ENCODE measurements at regions not wholly inside any gene's neighbourhood (a gene's known extent, or its start where the extent isn't known, plus 50 kb on each side); places are given as distances from the start of the nearest gene placed in this dataset.

- no peaks in the 10 kb centered on the region for H3K4me1 ChIP-seq (ENCODE audit: control insufficient read depth in 3 of 3, insufficient read depth in 3 of 3, low read length in 3 of 3)
- no peaks in the 10 kb centered on the region for H3K27me3 ChIP-seq (ENCODE audit: control insufficient read depth in 3 of 3, insufficient read depth in 3 of 3, low read length in 3 of 3)
- no peak overlapping the region for H3K27ac ChIP-seq (ENCODE audit: low read depth, low read length)
- H3K36me3 ChIP-seq (ENCODE audit: control insufficient read depth in 3 of 3, insufficient read depth in 3 of 3, low read length in 3 of 3): no peaks in the 10 kb centered on the region
- H3K9ac ChIP-seq (ENCODE audit: low read depth in 1 of 3, low read length in 3 of 3): no peak overlapping the region
- H3K9me3 ChIP-seq (ENCODE audit: control insufficient read depth in 3 of 3, low read length in 3 of 3): no peaks in the 10 kb centered on the region
- H3K4me3 ChIP-seq (ENCODE audit: low read length in 3 of 3): no peak overlapping the region
Measured at GRCh38 chr13:82447416-82448077, 1434.7 kb downstream of the SLITRK1 start.

GRCh38 chr13:82439159-82439904 is 1442.9 kb downstream of the SLITRK1 start:
- Histone ChIP-seq H3K9me3 (ENCODE audit: control insufficient read depth in 3 of 3, low read length in 3 of 3) (peaks cover 0 to 3% (median 0%) of the 10 kb centered on the region in 3 donors), H3K4me1 (ENCODE audit: control insufficient read depth in 3 of 3, insufficient read depth in 3 of 3, low read length in 3 of 3) (no peaks in the 10 kb centered on the region), H3K27ac (ENCODE audit: low read depth, low read length) (no peak overlapping the region), H3K27me3 (ENCODE audit: control insufficient read depth in 3 of 3, insufficient read depth in 3 of 3, low read length in 3 of 3) (no peaks in the 10 kb centered on the region), H3K4me3 (ENCODE audit: low read length in 3 of 3) (no peak overlapping the region), H3K36me3 (ENCODE audit: control insufficient read depth in 3 of 3, insufficient read depth in 3 of 3, low read length in 3 of 3) (no peaks in the 10 kb centered on the region), H3K9ac (ENCODE audit: low read depth in 1 of 3, low read length in 3 of 3) (no peak overlapping the region)

GRCh38 chr13:82438320-82438719 is 1444.0 kb downstream of the SLITRK1 start:
- no peaks in the 10 kb centered on the region for H3K4me1 ChIP-seq (ENCODE audit: control insufficient read depth in 3 of 3, insufficient read depth in 3 of 3, low read length in 3 of 3)
- no peak overlapping the region for H3K4me3 ChIP-seq (ENCODE audit: low read length in 3 of 3)
- peaks cover 0 to 3% (median 0%) of the 10 kb centered on the region in 3 donors for H3K9me3 ChIP-seq (ENCODE audit: control insufficient read depth in 3 of 3, low read length in 3 of 3)
- no peaks in the 10 kb centered on the region for H3K27me3 ChIP-seq (ENCODE audit: control insufficient read depth in 3 of 3, insufficient read depth in 3 of 3, low read length in 3 of 3)
- H3K36me3 ChIP-seq (ENCODE audit: control insufficient read depth in 3 of 3, insufficient read depth in 3 of 3, low read length in 3 of 3): no peaks in the 10 kb centered on the region
- H3K27ac ChIP-seq (ENCODE audit: low read depth, low read length): no peak overlapping the region
- no peak overlapping the region for H3K9ac ChIP-seq (ENCODE audit: low read depth in 1 of 3, low read length in 3 of 3)

GRCh38 chr13:82436099-82436585 is 1446.1 kb downstream of the SLITRK1 start:
- Histone ChIP-seq H3K4me1 (ENCODE audit: control insufficient read depth in 3 of 3, insufficient read depth in 3 of 3, low read length in 3 of 3) (no peaks in the 10 kb centered on the region), H3K27me3 (ENCODE audit: control insufficient read depth in 3 of 3, insufficient read depth in 3 of 3, low read length in 3 of 3) (no peaks in the 10 kb centered on the region), H3K36me3 (ENCODE audit: control insufficient read depth in 3 of 3, insufficient read depth in 3 of 3, low read length in 3 of 3) (no peaks in the 10 kb centered on the region), H3K9ac (ENCODE audit: low read depth in 1 of 3, low read length in 3 of 3) (no peak overlapping the region), H3K9me3 (ENCODE audit: control insufficient read depth in 3 of 3, low read length in 3 of 3) (peaks cover 0 to 3% (median 0%) of the 10 kb centered on the region in 3 donors), H3K4me3 (ENCODE audit: low read length in 3 of 3) (no peak overlapping the region), H3K27ac (ENCODE audit: low read depth, low read length) (no peak overlapping the region)

GRCh38 chr13:82432949-82433348 is 1449.3 kb downstream of the SLITRK1 start:
- Histone ChIP-seq H3K4me1 (ENCODE audit: control insufficient read depth in 3 of 3, insufficient read depth in 3 of 3, low read length in 3 of 3) (no peaks in the 10 kb centered on the region), H3K27me3 (ENCODE audit: control insufficient read depth in 3 of 3, insufficient read depth in 3 of 3, low read length in 3 of 3) (no peaks in the 10 kb centered on the region), H3K36me3 (ENCODE audit: control insufficient read depth in 3 of 3, insufficient read depth in 3 of 3, low read length in 3 of 3) (no peaks in the 10 kb centered on the region), H3K4me3 (ENCODE audit: low read length in 3 of 3) (no peak overlapping the region), H3K9ac (ENCODE audit: low read depth in 1 of 3, low read length in 3 of 3) (no peak overlapping the region), H3K9me3 (ENCODE audit: control insufficient read depth in 3 of 3, low read length in 3 of 3) (no peaks in the 10 kb centered on the region), H3K27ac (ENCODE audit: low read depth, low read length) (no peak overlapping the region)

GRCh38 chr13:82412749-82413148 is 1469.5 kb downstream of the SLITRK1 start:
- H3K27ac ChIP-seq (ENCODE audit: low read depth, low read length): no peak overlapping the region
- no peak overlapping the region for H3K4me3 ChIP-seq (ENCODE audit: low read length in 3 of 3)
- no peaks in the 10 kb centered on the region for H3K36me3 ChIP-seq (ENCODE audit: control insufficient read depth in 3 of 3, insufficient read depth in 3 of 3, low read length in 3 of 3)
- H3K9me3 ChIP-seq (ENCODE audit: control insufficient read depth in 3 of 3, low read length in 3 of 3): no peaks in the 10 kb centered on the region
- no peaks in the 10 kb centered on the region for H3K27me3 ChIP-seq (ENCODE audit: control insufficient read depth in 3 of 3, insufficient read depth in 3 of 3, low read length in 3 of 3)
- H3K4me1 ChIP-seq (ENCODE audit: control insufficient read depth in 3 of 3, insufficient read depth in 3 of 3, low read length in 3 of 3): no peaks in the 10 kb centered on the region
- H3K9ac ChIP-seq (ENCODE audit: low read depth in 1 of 3, low read length in 3 of 3): no peak overlapping the region

GRCh38 chr13:82407321-82407720 is 1475.0 kb downstream of the SLITRK1 start:
- Histone ChIP-seq H3K4me1 (ENCODE audit: control insufficient read depth in 3 of 3, insufficient read depth in 3 of 3, low read length in 3 of 3) (no peaks in the 10 kb centered on the region), H3K27me3 (ENCODE audit: control insufficient read depth in 3 of 3, insufficient read depth in 3 of 3, low read length in 3 of 3) (no peaks in the 10 kb centered on the region), H3K27ac (ENCODE audit: low read depth, low read length) (no peak overlapping the region), H3K9me3 (ENCODE audit: control insufficient read depth in 3 of 3, low read length in 3 of 3) (no peaks in the 10 kb centered on the region), H3K4me3 (ENCODE audit: low read length in 3 of 3) (no peak overlapping the region), H3K36me3 (ENCODE audit: control insufficient read depth in 3 of 3, insufficient read depth in 3 of 3, low read length in 3 of 3) (no peaks in the 10 kb centered on the region), H3K9ac (ENCODE audit: low read depth in 1 of 3, low read length in 3 of 3) (no peak overlapping the region)

GRCh38 chr13:82374719-82375118 is 1507.6 kb downstream of the SLITRK1 start:
- H3K9ac ChIP-seq (ENCODE audit: low read depth in 1 of 3, low read length in 3 of 3): no peak overlapping the region
- no peak overlapping the region for H3K27ac ChIP-seq (ENCODE audit: low read depth, low read length)
- no peak overlapping the region for H3K4me3 ChIP-seq (ENCODE audit: low read length in 3 of 3)

GRCh38 chr13:82370316-82370715 is 1512.0 kb downstream of the SLITRK1 start:
- no peak overlapping the region for H3K27ac ChIP-seq (ENCODE audit: low read depth, low read length)
- H3K4me3 ChIP-seq (ENCODE audit: low read length in 3 of 3): no peak overlapping the region
- H3K4me1 ChIP-seq (ENCODE audit: control insufficient read depth in 3 of 3, insufficient read depth in 3 of 3, low read length in 3 of 3): no peaks in the 10 kb centered on the region
- no peaks in the 10 kb centered on the region for H3K36me3 ChIP-seq (ENCODE audit: control insufficient read depth in 3 of 3, insufficient read depth in 3 of 3, low read length in 3 of 3)
- H3K9ac ChIP-seq (ENCODE audit: low read depth in 1 of 3, low read length in 3 of 3): no peak overlapping the region
- no peaks in the 10 kb centered on the region for H3K9me3 ChIP-seq (ENCODE audit: control insufficient read depth in 3 of 3, low read length in 3 of 3)
- H3K27me3 ChIP-seq (ENCODE audit: control insufficient read depth in 3 of 3, insufficient read depth in 3 of 3, low read length in 3 of 3): no peaks in the 10 kb centered on the region

More at GRCh38 chr13:82374719-82375118, 1507.6 kb downstream of the SLITRK1 start:
- Histone ChIP-seq H3K36me3 (ENCODE audit: control insufficient read depth in 3 of 3, insufficient read depth in 3 of 3, low read length in 3 of 3) (no peaks in the 10 kb centered on the region), H3K9me3 (ENCODE audit: control insufficient read depth in 3 of 3, low read length in 3 of 3) (no peaks in the 10 kb centered on the region), H3K27me3 (ENCODE audit: control insufficient read depth in 3 of 3, insufficient read depth in 3 of 3, low read length in 3 of 3) (no peaks in the 10 kb centered on the region), H3K4me1 (ENCODE audit: control insufficient read depth in 3 of 3, insufficient read depth in 3 of 3, low read length in 3 of 3) (no peaks in the 10 kb centered on the region)

- H3K4me3 ChIP-seq (ENCODE audit: low read length in 3 of 3): no peak overlapping the region
- H3K4me1 ChIP-seq (ENCODE audit: control insufficient read depth in 3 of 3, insufficient read depth in 3 of 3, low read length in 3 of 3): no peaks in the 10 kb centered on the region
- H3K27me3 ChIP-seq (ENCODE audit: control insufficient read depth in 3 of 3, insufficient read depth in 3 of 3, low read length in 3 of 3): no peaks in the 10 kb centered on the region
- H3K9me3 ChIP-seq (ENCODE audit: control insufficient read depth in 3 of 3, low read length in 3 of 3): no peaks in the 10 kb centered on the region
- H3K27ac ChIP-seq (ENCODE audit: low read depth, low read length): no peak overlapping the region
- no peaks in the 10 kb centered on the region for H3K36me3 ChIP-seq (ENCODE audit: control insufficient read depth in 3 of 3, insufficient read depth in 3 of 3, low read length in 3 of 3)
- H3K9ac ChIP-seq (ENCODE audit: low read depth in 1 of 3, low read length in 3 of 3): no peak overlapping the region
Measured at GRCh38 chr13:82364525-82364924, 1517.7 kb downstream of the SLITRK1 start.
